Testis (tissue), 2 donors: ENCODE measurements at regions not wholly inside any gene's neighbourhood (a gene's known extent, or its start where the extent isn't known, plus 50 kb on each side); places are given as distances from the start of the nearest gene placed in this dataset.

ENCODE experiments used
- DNase-seq: peaks from one replicate; pipeline ENCODE4 v3.0.0-alpha.2; 2019
- H3K27ac ChIP-seq, 2 donors: fragments of 200-600 bp; sonication (generic); one replicate each; pipeline ENCODE4 v1.5.1; 2019
- H3K27me3 ChIP-seq: fragments of 200-600 bp; sonication (generic); one replicate; pipeline ENCODE4 v1.5.1; 2019
- H3K36me3 ChIP-seq: fragments of 200-600 bp; sonication (generic); one replicate; pipeline ENCODE4 v1.5.1; 2017; ENCODE audit warnings: low read depth; ENCODE audit errors: missing control alignments
- H3K4me1 ChIP-seq: fragments of 200-600 bp; sonication (generic); one replicate; pipeline ENCODE4 v1.5.1; 2019
- H3K4me3 ChIP-seq, 2 donors: fragments of 200-600 bp; sonication (generic); one replicate each; pipeline ENCODE4 v1.5.1; 2017 to 2019
- H3K9me3 ChIP-seq: fragments of 200-600 bp; sonication (generic); one replicate; pipeline ENCODE4 v1.5.1; 2017
- POLR2A ChIP-seq: fragments of 450-650 bp; IDR thresholded peaks from one replicate; pipeline ENCODE4 v1.6.1; 2017; ENCODE audit warnings: antibody characterized with exemption, mild to moderate bottlenecking, moderate library complexity
- WGBS, 2 donors: methylation state at CpG; one replicate each; pipeline ENCODE4 v1.1.5; 2018; 5-methylcytosine and 5-hydroxymethylcytosine counted together
- intact Hi-C: fragments of 100-400 bp; cut with DNase I; formaldehyde crosslinking; loops from one replicate; pipeline ENCODE4 v1.15.1; 2023; ENCODE audit warnings: low total_unique reads
- TF ChIP-seq, protein P1 (sequence below), 3 experiments: fragments of 450-650 bp in 2 of 3; fragments of 200-600 bp in 1 of 3; sonication (generic) in 1 of 3; IDR thresholded peaks; one replicate each; pipeline ENCODE4 v1.5.1; 2016 to 2019; ENCODE audit warnings: antibody characterized with exemption in 3 of 3, mild to moderate bottlenecking in 2 of 3, moderate library complexity in 1 of 3

DNA sequence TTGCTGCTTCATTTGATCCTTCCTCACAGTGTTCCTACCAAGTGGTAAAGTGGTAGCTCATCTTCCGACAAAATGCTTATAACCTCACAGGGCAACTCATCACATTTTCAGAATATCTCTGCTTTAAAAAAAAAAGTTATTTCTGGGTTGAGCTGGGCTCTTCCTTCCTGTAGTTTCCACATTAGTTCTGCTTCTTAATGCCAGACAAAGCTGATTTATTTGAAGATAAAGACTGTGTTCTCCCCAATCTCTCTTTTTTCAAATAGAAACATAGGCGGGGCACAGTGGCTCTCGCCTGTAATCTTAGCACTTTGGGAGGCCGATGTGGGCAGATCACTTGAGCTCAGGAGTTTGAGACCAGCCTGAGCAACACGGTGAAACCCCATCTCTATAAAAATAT lies 273.1 kb downstream of the ACTL7B start:
- WGBS, 2 donors = 85 to 86% methylated on average over 5 of the region's 5 CpGs
- DNase-seq = no peak
- no peaks in the 10 kb centered on the region for H3K4me1 ChIP-seq
- no peaks in the 10 kb centered on the region for H3K36me3 ChIP-seq
- intact Hi-C loops = no loop called here
- H3K27me3 ChIP-seq = no peaks in the 10 kb centered on the region
- H3K4me3 ChIP-seq = no peak overlapping the region
- H3K9me3 ChIP-seq = no peaks in the 10 kb centered on the region
- H3K27ac ChIP-seq = no peak overlapping the region
- TF ChIP-seq, protein P1, sequence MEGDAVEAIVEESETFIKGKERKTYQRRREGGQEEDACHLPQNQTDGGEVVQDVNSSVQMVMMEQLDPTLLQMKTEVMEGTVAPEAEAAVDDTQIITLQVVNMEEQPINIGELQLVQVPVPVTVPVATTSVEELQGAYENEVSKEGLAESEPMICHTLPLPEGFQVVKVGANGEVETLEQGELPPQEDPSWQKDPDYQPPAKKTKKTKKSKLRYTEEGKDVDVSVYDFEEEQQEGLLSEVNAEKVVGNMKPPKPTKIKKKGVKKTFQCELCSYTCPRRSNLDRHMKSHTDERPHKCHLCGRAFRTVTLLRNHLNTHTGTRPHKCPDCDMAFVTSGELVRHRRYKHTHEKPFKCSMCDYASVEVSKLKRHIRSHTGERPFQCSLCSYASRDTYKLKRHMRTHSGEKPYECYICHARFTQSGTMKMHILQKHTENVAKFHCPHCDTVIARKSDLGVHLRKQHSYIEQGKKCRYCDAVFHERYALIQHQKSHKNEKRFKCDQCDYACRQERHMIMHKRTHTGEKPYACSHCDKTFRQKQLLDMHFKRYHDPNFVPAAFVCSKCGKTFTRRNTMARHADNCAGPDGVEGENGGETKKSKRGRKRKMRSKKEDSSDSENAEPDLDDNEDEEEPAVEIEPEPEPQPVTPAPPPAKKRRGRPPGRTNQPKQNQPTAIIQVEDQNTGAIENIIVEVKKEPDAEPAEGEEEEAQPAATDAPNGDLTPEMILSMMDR (IDR thresholded peaks at IDR 0.05) = no peak
- TF ChIP-seq POLR2A = no peak

DNA sequence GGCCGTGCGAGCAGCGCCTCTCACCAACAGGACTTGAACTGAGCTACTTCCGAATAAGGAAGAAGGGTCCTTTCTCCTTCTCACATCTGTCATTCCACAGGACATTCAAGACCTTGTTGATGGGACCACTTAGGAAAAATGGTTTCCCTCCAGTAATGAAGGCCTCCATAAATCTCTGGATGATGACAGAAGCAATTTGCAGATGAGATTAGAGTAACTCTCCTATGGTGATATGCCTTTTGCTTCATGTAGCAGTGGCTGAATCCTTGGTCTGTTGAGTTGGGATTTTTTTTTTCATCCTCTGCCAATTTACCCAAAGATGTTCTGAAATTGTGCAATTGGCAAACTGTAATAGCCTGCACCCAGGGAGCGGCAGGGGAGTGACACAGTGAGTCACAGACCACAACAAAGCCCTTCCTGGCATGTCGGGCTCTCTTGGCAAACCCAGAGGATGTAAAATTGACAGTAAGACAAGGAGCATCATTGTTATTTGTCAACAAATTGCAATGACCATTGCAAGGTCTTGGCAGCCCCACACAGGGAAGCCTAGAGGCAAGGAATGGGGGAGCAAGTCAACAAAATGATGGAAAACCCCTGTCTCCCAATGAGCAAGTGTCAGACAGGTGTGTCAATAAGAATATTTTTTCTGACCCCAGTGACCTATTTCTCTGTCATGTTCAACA lies 275.9 kb downstream of the ACTL7B start:
- intact Hi-C loops = no loop called here
- DNase-seq = no peak
- TF ChIP-seq POLR2A = no peak
- TF ChIP-seq, protein P1 (IDR thresholded peaks at IDR 0.05) = no peak
- Histone ChIP-seq H3K27me3 (no peaks in the 10 kb centered on the region), H3K4me1 (no peaks in the 10 kb centered on the region), H3K36me3 (no peaks in the 10 kb centered on the region), H3K27ac (no peak overlapping the region), H3K9me3 (no peaks in the 10 kb centered on the region), H3K4me3 (no peak overlapping the region)
- WGBS, 2 donors = 89 to 90% methylated on average over 6 of the region's 6 CpGs

DNA sequence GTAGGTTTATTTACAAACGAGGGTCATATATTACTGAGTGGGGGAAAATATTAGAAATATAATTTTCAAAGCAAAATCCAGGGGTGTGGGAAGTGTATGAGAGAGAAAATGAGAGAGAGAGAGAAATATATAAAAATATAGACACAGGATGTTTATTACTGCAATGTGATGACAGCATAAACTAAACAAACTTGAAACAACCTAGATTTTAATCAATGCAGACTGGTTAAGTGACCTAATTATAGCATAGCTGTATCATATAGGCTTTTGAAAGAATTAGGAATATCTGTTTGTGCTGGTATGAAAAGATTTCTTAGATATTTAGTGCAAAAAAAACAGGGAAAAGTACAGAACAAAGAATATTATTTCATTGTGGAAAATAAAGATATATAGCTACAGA lies 280.5 kb downstream of the ACTL7B start:
- WGBS, 2 donors = 64 to 78% methylated on average over 1 of the region's 1 CpG
- H3K4me1 ChIP-seq = no peaks in the 10 kb centered on the region
- H3K27me3 ChIP-seq = no peaks in the 10 kb centered on the region
- no peak for DNase-seq
- H3K27ac ChIP-seq = no peak overlapping the region
- no peaks in the 10 kb centered on the region for H3K36me3 ChIP-seq
- H3K4me3 ChIP-seq = no peak overlapping the region
- H3K9me3 ChIP-seq = no peaks in the 10 kb centered on the region
- intact Hi-C loops = no loop called here
- TF ChIP-seq POLR2A = no peak
- TF ChIP-seq, protein P1 (IDR thresholded peaks at IDR 0.05) = no peak

DNA sequence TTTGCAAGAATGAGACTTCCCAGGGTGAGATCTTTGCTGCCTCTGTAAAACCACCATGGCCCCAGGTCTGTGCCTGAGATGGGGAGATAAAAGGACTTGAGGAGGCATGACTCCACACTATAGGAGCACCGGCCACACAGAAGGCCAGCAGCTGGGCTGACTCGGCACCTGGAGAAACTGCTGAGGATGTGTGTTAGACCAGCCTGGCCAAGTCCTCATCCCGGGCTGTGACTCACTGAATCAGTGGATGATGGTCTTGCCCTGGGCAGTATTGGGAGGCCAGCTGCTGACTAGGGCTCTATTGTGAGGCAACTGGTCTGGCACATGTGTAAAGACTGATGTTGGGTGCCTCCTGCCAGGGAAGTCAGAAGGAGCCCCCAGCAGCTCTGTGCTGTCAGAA lies 286.2 kb downstream of the ACTL7B start:
- intact Hi-C loops = loop anchor here (10.0 kb wide), 1 partner anchor 1105 kb away; no protein-coding TSS in a partner anchor
- no peak for TF ChIP-seq POLR2A
- TF ChIP-seq, protein P1 (IDR thresholded peaks at IDR 0.05) = no peak

DNA sequence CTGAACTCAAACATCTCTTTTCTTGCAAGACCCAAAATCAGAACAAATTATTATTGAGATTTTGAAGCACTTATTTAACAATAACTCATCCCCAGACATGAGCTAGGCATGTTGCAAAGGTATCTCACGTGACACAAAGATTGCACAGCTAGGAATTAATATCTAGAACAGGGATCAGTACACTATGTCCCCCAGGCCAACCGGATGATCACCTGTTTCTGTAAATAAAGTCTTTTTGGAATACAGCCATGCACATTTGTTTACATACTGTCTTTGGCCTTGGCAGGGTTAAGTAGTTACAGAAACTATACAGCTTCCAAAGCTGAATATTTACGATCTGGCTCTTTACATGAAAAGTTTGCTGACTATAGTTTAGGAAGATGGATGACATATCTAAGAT lies 287.7 kb downstream of the ACTL7B start:
- no peak for DNase-seq
- Histone ChIP-seq H3K36me3 (no peaks in the 10 kb centered on the region), H3K27me3 (no peaks in the 10 kb centered on the region), H3K4me3 (no peak overlapping the region), H3K4me1 (no peaks in the 10 kb centered on the region), H3K9me3 (no peaks in the 10 kb centered on the region), H3K27ac (no peak overlapping the region)
- 72 to 80% methylated on average over 3 of the region's 3 CpGs for WGBS, 2 donors
- intact Hi-C loops = loop anchor here (10.0 kb wide), 1 partner anchor 1103 kb away; no protein-coding TSS in a partner anchor
- TF ChIP-seq, protein P1 (IDR thresholded peaks at IDR 0.05) = no peak
- no peak for TF ChIP-seq POLR2A

More for the DNA sequence above, 286.2 kb downstream of the ACTL7B start:
- Histone ChIP-seq H3K27me3 (no peaks in the 10 kb centered on the region), H3K36me3 (no peaks in the 10 kb centered on the region), H3K27ac (no peak overlapping the region), H3K9me3 (no peaks in the 10 kb centered on the region), H3K4me3 (no peak overlapping the region), H3K4me1 (no peaks in the 10 kb centered on the region)
- DNase-seq = no peak
- 57 to 78% methylated on average over 1 to 3 of the region's 3 CpGs for WGBS, 2 donors
